HG02884 (cell line): ENCODE measurements at regions not wholly inside any gene's neighbourhood (a gene's known extent, or its start where the extent isn't known, plus 50 kb on each side); places are given as distances from the start of the nearest gene placed in this dataset.

ENCODE experiments used
- ATAC-seq: cut with Tn5 transposase; IDR thresholded peaks from one replicate; pipeline ENCODE4 v1.9.1; 2021; ENCODE audit warnings: mild to moderate bottlenecking, moderate library complexity; ENCODE audit not compliant: unreplicated experiment

GRCh38 chr5:61999371-61999770 is 306.6 kb upstream of the KIF2A start:
- no peak for ATAC-seq

DNA sequence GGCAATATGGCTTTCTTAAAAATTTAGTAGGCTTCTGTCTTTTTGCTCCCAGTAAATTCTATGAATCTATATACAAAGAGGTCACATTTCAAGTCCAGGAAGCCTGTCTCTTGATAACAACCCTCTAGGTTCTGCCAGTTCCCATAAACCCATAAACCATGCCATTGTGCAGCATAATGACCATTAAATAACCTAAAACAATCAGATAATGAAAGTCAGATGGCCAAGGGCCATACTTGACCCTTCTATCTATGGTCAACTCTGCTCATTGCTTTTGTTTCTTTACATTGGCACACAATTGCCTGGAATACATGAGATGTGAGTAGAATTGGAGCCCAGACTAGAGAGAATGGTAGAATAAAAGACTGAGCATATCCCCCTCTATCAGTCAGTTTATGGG is 305.4 kb upstream of the KIF2A start:
- no peak for ATAC-seq

- ATAC-seq: no peak
Measured at GRCh38 chr5:62001640-62002039, 304.4 kb upstream of the KIF2A start.

- no peak for ATAC-seq
Measured at GRCh38 chr5:62002436-62002835, 303.6 kb upstream of the KIF2A start.

GRCh38 chr5:62005551-62005950 is 300.5 kb upstream of the KIF2A start:
- no peak for ATAC-seq

- no peak for ATAC-seq
Measured at GRCh38 chr5:62007457-62007856, 298.5 kb upstream of the KIF2A start.

- ATAC-seq: no peak
Measured at GRCh38 chr5:62011089-62011664, 294.8 kb upstream of the KIF2A start.

DNA sequence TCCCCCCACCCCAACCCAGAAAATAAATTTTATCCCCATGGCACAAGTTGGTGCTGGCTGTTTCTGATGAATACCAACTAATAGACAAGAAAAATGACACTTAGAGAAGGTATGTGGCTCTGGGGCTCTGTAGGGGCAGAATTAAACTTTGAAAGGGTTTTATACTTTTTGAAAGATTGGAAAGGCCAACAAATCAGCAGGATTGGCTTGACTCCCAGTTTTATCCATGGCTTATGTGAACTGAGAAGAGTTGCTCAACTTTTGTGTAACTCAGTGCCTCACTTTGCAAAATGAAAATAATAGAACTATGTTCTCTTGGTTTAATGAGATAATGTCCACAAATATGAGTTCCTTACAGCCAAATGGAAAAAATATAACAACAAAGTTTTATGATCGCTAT is 288.9 kb upstream of the KIF2A start:
- no peak for ATAC-seq

GRCh38 chr5:62029303-62029702 is 276.7 kb upstream of the KIF2A start:
- ATAC-seq: no peak

GRCh38 chr5:62030326-62030725 is 275.7 kb upstream of the KIF2A start:
- no peak for ATAC-seq

DNA sequence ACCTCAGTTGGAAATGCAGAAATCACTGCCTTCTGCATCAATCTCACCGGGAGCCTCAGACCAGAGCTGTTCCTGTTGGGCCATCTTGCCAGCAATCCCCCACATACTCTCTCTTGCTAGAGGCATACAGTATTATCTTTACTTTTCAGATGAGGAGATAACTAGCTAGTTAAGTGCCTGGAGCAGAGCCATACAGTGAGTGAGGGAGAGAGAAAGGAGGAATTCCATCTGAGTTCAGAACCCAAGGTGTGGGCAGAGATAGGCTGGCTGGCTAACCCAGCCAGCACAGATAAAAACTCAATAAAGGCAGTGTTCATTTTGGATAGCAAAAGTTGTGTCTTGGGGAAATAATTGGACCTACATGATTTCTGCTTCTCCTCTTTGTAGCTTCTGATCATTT is 268.0 kb upstream of the KIF2A start:
- no peak for ATAC-seq

GRCh38 chr5:62041156-62041756 is 264.8 kb upstream of the KIF2A start:
- ATAC-seq: no peak

DNA sequence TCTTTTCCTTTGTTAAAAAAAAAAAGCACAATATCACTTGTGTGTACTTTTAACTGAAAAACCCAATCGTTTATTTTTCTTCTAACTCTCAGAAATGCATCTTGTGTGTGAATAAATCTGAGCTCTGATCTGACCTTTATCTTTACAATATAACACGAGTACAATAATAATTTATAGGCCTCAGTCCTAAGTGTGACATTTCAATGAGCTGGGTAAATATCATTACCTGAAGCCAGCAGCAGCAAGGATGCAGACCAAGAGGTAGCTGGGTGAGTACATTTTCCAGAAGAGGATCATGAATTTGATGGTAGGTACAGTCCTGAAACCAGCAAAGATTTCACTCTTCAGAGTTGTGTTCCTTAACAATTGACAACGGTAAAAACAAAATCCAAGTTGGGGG is 264.0 kb upstream of the KIF2A start:
- ATAC-seq: no peak

DNA sequence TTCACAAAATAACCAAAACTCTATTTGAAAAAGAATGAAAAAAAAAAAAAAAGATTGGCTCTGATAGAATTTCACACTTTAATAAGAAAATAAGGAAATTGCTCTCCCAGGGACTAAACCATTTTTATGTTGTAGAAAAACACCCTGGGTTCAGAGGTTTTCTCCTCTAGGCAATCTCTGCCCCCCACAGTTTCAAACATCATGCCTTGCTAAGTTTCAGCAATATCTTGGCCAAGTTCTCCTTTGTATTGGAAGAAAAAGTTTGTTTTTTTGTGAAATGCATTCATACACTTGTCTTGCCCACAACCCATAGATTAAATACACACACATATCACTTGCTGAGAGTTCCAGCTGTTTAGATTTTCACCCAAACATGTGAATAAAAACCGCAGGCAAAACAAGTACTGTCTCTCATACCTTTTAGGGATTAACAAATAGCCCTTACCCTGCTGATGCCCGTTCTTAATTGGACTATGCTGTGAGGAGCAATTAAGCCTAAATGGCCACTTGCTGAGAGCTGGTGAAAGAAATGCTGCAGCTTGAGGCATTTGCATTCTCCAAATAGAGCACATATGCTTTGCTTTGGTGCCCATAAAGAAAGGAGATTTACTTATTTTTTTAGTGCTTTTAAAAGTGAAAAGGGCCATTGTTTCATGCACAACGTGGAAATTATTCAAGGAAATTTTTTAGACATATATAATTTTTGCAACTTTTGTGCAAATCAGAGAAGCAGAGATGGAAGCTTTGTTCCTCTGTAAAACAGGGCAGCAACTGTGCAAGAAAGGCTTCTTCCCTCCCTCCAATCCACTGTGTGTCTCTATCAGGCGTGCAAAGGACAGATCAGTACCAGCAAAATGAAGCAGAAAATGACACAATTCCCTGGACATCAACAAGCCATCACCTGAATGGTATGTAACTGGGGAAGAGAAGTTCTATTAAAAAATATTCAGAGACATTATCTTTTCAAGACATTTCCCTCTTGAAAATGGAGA is 262.4 kb upstream of the KIF2A start:
- ATAC-seq: no peak

DNA sequence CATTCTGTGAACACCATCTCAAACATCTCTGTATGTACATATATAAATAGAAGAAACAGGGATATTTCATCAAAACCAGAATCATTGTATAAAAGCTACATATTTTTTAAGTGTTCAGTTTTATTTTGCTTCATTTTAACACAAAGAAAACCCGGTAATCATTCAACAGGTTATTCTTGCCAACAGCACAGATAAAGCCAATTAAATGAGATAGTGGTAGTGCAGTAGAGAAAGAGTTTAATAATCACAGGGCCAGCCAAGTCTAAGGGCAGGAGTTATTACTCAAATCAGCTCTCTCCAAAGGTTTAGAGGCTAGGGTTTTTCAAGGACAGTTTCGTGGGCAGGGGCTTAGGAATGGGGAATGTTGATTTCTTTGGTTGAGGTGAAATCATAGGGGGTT is 261.0 kb upstream of the KIF2A start:
- ATAC-seq: no peak

- no peak for ATAC-seq
Measured at GRCh38 chr5:62046191-62046590, 259.8 kb upstream of the KIF2A start.

GRCh38 chr5:62051747-62052146 is 254.3 kb upstream of the KIF2A start:
- ATAC-seq: no peak

GRCh38 chr5:62059960-62060359 is 246.0 kb upstream of the KIF2A start:
- ATAC-seq: no peak

DNA sequence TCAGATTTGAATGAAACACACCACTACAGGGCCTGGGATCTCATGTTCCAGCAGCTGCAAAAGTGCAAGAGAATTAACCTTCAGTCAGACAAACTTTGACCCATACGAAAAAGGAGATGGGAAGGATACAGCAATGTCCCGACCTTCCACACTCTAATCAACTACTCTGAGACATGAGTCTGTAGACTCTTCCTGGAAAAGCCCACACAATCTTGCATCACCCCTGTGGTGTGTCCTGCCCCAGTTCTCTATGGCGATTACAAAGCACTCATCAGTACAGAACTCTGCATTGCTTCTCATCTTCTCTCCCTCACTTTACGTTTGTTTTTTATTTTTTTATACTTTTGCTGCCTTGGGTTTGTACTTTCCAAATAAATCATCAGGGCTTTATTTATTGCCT is 241.0 kb upstream of the KIF2A start:
- ATAC-seq: no peak

GRCh38 chr5:62066761-62067277 is 239.2 kb upstream of the KIF2A start:
- no peak for ATAC-seq

DNA sequence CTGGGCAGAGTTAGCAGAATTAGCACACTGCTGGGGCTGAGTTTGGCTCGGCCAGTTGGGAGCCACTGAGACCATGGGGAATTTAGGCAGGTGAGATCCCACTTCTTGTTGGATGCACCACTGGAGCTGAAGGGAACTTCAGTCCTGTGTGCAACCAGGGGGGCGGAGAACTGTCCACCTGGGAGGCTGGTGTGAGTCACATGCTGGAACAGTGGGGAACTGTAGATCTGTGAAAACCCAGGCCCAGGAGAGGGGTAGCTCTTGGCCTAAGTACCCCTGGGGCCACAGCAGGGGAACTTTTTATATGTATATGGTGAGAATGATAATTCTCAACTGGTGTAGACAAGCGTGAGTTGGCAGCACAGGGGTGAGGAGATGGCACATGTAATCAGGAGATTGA is 237.5 kb upstream of the KIF2A start:
- ATAC-seq: no peak

- no peak for ATAC-seq
Measured at GRCh38 chr5:62077387-62077786, 228.6 kb upstream of the KIF2A start.
